Transverse colon (tissue), 4 donors: ENCODE measurements at regions not wholly inside any gene's neighbourhood (a gene's known extent, or its start where the extent isn't known, plus 50 kb on each side); places are given as distances from the start of the nearest gene placed in this dataset.
"Not testable (repeated sequence)": the region's sequence is repeated elsewhere in the genome, so short reads cannot be mapped to it uniquely, and the experiment has no call there.

Experiments
- EP300 ChIP-seq: sonication (generic); formaldehyde crosslinking; IDR thresholded peaks from one replicate; pipeline ENCODE4 v1.6.1; 2017; ENCODE audit warnings: antibody characterized with exemption, low read depth
- POLR2AphosphoS5 ChIP-seq, 3 donors: sonication (generic); formaldehyde crosslinking; IDR thresholded peaks; one replicate each; pipeline ENCODE4 v1.6.1; 2016; ENCODE audit warnings: antibody characterized with exemption in 3 of 3
- TF ChIP-seq, protein P1 (sequence below), 5 experiments: fragments of 200-600 bp in 3 of 5; fragments of 450-650 bp in 2 of 5; sonication (generic) in 3 of 5; IDR thresholded peaks; 1 replicate in 2 of 5; 2 replicates in 3 of 5; pipeline ENCODE4 v1.5.1; 2016 to 2017; ENCODE audit warnings: antibody characterized with exemption in 5 of 5, inconsistent platforms in 3 of 5, mild to moderate bottlenecking in 2 of 5, moderate library complexity in 1 of 5

DNA sequence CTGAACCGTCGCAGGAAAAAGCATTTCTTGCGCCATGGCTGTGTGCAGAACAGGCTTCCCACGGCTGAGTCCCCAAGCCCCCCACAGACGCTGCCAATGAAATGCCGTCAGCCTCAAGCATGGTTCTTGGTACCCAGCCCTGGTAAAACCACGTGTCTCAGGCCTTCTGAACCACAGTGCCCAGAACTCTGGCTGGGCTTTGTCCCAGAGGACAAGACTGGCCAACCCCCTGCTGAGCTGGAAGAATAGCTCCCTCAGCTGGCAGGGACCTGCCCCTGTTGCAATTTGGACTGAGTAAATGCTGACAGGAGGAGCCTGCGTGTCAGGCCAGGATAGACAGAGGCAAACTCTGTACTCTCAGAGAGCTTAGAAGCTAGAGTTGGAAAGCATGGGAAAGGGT is 106.2 kb downstream of the TNFRSF13B start:
- not testable (repeated sequence) for TF ChIP-seq EP300; POLR2AphosphoS5 (IDR thresholded peaks at IDR 0.05)
- TF ChIP-seq, protein P1, sequence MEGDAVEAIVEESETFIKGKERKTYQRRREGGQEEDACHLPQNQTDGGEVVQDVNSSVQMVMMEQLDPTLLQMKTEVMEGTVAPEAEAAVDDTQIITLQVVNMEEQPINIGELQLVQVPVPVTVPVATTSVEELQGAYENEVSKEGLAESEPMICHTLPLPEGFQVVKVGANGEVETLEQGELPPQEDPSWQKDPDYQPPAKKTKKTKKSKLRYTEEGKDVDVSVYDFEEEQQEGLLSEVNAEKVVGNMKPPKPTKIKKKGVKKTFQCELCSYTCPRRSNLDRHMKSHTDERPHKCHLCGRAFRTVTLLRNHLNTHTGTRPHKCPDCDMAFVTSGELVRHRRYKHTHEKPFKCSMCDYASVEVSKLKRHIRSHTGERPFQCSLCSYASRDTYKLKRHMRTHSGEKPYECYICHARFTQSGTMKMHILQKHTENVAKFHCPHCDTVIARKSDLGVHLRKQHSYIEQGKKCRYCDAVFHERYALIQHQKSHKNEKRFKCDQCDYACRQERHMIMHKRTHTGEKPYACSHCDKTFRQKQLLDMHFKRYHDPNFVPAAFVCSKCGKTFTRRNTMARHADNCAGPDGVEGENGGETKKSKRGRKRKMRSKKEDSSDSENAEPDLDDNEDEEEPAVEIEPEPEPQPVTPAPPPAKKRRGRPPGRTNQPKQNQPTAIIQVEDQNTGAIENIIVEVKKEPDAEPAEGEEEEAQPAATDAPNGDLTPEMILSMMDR (IDR thresholded peaks at IDR 0.05), result not testable (repeated sequence)
